Neural progenitor cell (in vitro differentiated cells): ENCODE measurements at regions not wholly inside any gene's neighbourhood (a gene's known extent, or its start where the extent isn't known, plus 50 kb on each side); places are given as distances from the start of the nearest gene placed in this dataset.
"Not testable (repeated sequence)": the region's sequence is repeated elsewhere in the genome, so short reads cannot be mapped to it uniquely, and the experiment has no call there.

Experiments
- DNase-seq: peaks from one replicate; pipeline ENCODE4 v3.0.0-alpha.2; 2016; ENCODE audit warnings: low spot score
- H2AFZ ChIP-seq: fragments of 200-600 bp; sonication (generic); replicated peaks from 2 replicates; pipeline ENCODE4 v1.6.1; 2016; ENCODE audit warnings: antibody characterized with exemption
- H3F3A ChIP-seq: fragments of 200-600 bp; sonication (generic); 2 replicates; pipeline ENCODE4 v1.6.1; 2016; ENCODE audit warnings: antibody characterized with exemption, low read depth
- H3K27ac ChIP-seq: fragments of 200-600 bp; sonication (generic); 2 replicates; pipeline ENCODE4 v1.5.1; 2016; ENCODE audit warnings: mild to moderate bottlenecking
- H3K27me3 ChIP-seq: fragments of 200-600 bp; sonication (generic); 2 replicates; pipeline ENCODE4 v1.6.1; 2016; ENCODE audit warnings: mild to moderate bottlenecking, moderate library complexity
- H3K36me3 ChIP-seq: fragments of 200-600 bp; sonication (generic); 2 replicates; pipeline ENCODE4 v1.5.1; 2016
- H3K4me1 ChIP-seq: fragments of 200-600 bp; sonication (generic); 2 replicates; pipeline ENCODE4 v1.6.1; 2016; ENCODE audit warnings: mixed run types
- H3K4me2 ChIP-seq: fragments of 200-600 bp; sonication (generic); 2 replicates; pipeline ENCODE4 v1.6.1; 2016
- H3K4me3 ChIP-seq: fragments of 200-600 bp; sonication (generic); 2 replicates; pipeline ENCODE4 v1.5.1; 2016
- H3K79me2 ChIP-seq: fragments of 200-600 bp; sonication (generic); 2 replicates; pipeline ENCODE4 v1.6.1; 2016; ENCODE audit warnings: low read depth
- H3K9ac ChIP-seq: fragments of 200-600 bp; sonication (generic); 2 replicates; pipeline ENCODE4 v1.6.1; 2016
- H3K9me3 ChIP-seq: fragments of 200-600 bp; sonication (generic); 2 replicates; pipeline ENCODE4 v1.5.1; 2016; ENCODE audit warnings: low read depth
- H4K20me1 ChIP-seq: fragments of 200-600 bp; sonication (generic); 2 replicates; pipeline ENCODE4 v1.6.1; 2016; ENCODE audit warnings: low read depth
- H3K27ac Mint-ChIP-seq: 3 replicates; pipeline ENCODE4 v1.8.0; 2021; ENCODE audit warnings: mixed read lengths
- H3K27me3 Mint-ChIP-seq: 2 replicates; pipeline ENCODE4 v1.8.0; 2022; ENCODE audit warnings: low read depth, mild to moderate bottlenecking, inconsistent platforms, moderate library complexity, mixed read lengths; ENCODE audit not compliant: insufficient read depth
- H3K36me3 Mint-ChIP-seq: 3 replicates; pipeline ENCODE4 v1.8.0; 2021; ENCODE audit warnings: mixed read lengths
- H3K4me1 Mint-ChIP-seq: 3 replicates; pipeline ENCODE4 v1.8.0; 2021; ENCODE audit warnings: mixed read lengths
- H3K4me3 Mint-ChIP-seq: 3 replicates; pipeline ENCODE4 v1.8.0; 2021; ENCODE audit warnings: mild to moderate bottlenecking, moderate library complexity, mixed read lengths
- H3K9me3 Mint-ChIP-seq: 3 replicates; pipeline ENCODE4 v1.8.0; 2020; ENCODE audit warnings: mixed read lengths

- H3K4me2 ChIP-seq, H3K9me3 ChIP-seq, H3K79me2 ChIP-seq, H3K4me1 Mint-ChIP-seq, H4K20me1 ChIP-seq, H3K4me3 ChIP-seq, H3K4me3 Mint-ChIP-seq, DNase-seq, H2AFZ ChIP-seq, H3K36me3 Mint-ChIP-seq, H3K9ac ChIP-seq, H3K4me1 ChIP-seq, H3K9me3 Mint-ChIP-seq, H3K27me3 ChIP-seq, H3F3A ChIP-seq, H3K27ac Mint-ChIP-seq, H3K27me3 Mint-ChIP-seq, H3K36me3 ChIP-seq, H3K27ac ChIP-seq: not testable (repeated sequence)
These were observed 61.1 kb downstream of the DEFB131A start for GRCh38 chr4:9505341-9505740.

GRCh38 chr4:9506672-9507071 is 62.5 kb downstream of the DEFB131A start:
- not testable (repeated sequence) for H3K36me3 ChIP-seq, H3K4me3 ChIP-seq, H3K36me3 Mint-ChIP-seq, H3K27me3 Mint-ChIP-seq, H3F3A ChIP-seq, H3K9me3 Mint-ChIP-seq, H3K27ac ChIP-seq, H2AFZ ChIP-seq, H3K4me2 ChIP-seq, H3K27ac Mint-ChIP-seq, H3K4me1 ChIP-seq, H3K9me3 ChIP-seq, H3K4me3 Mint-ChIP-seq, H4K20me1 ChIP-seq, H3K27me3 ChIP-seq, H3K9ac ChIP-seq, H3K4me1 Mint-ChIP-seq, H3K79me2 ChIP-seq, DNase-seq

- not testable (repeated sequence) for H3K27me3 ChIP-seq, H3K4me3 ChIP-seq, H3K9me3 ChIP-seq, H2AFZ ChIP-seq, H3K4me1 ChIP-seq, DNase-seq, H4K20me1 ChIP-seq, H3K36me3 ChIP-seq, H3K9ac ChIP-seq, H3K9me3 Mint-ChIP-seq, H3K4me3 Mint-ChIP-seq, H3K27me3 Mint-ChIP-seq, H3F3A ChIP-seq, H3K4me1 Mint-ChIP-seq, H3K27ac ChIP-seq, H3K27ac Mint-ChIP-seq, H3K36me3 Mint-ChIP-seq, H3K79me2 ChIP-seq, H3K4me2 ChIP-seq
These were observed 68.7 kb downstream of the DEFB131A start for GRCh38 chr4:9512941-9513340.

GRCh38 chr4:9519631-9520030 is 75.4 kb downstream of the DEFB131A start:
- H3K27me3 ChIP-seq, H3K27ac ChIP-seq, H3K27me3 Mint-ChIP-seq, H3K27ac Mint-ChIP-seq, H3K4me3 ChIP-seq, H3K36me3 Mint-ChIP-seq, H3K79me2 ChIP-seq, H3K4me2 ChIP-seq, H3K4me1 ChIP-seq, H3F3A ChIP-seq, H3K9me3 Mint-ChIP-seq, H3K36me3 ChIP-seq, DNase-seq, H3K4me3 Mint-ChIP-seq, H3K9ac ChIP-seq, H4K20me1 ChIP-seq, H3K4me1 Mint-ChIP-seq, H3K9me3 ChIP-seq, H2AFZ ChIP-seq: not testable (repeated sequence)

GRCh38 chr4:9522903-9523302 is 78.7 kb downstream of the DEFB131A start:
- H3K4me3 Mint-ChIP-seq, H3K4me3 ChIP-seq, H3K4me1 ChIP-seq, H3F3A ChIP-seq, H2AFZ ChIP-seq, H3K27me3 ChIP-seq, H3K9ac ChIP-seq, H4K20me1 ChIP-seq, H3K79me2 ChIP-seq, H3K27ac ChIP-seq, H3K9me3 ChIP-seq, DNase-seq, H3K36me3 ChIP-seq, H3K36me3 Mint-ChIP-seq, H3K9me3 Mint-ChIP-seq, H3K4me1 Mint-ChIP-seq, H3K4me2 ChIP-seq, H3K27me3 Mint-ChIP-seq, H3K27ac Mint-ChIP-seq: not testable (repeated sequence)

GRCh38 chr4:9524406-9524805 is 80.2 kb downstream of the DEFB131A start:
- H4K20me1 ChIP-seq, H3K36me3 ChIP-seq, H2AFZ ChIP-seq, DNase-seq, H3K9me3 ChIP-seq, H3K79me2 ChIP-seq, H3K4me3 Mint-ChIP-seq, H3K27me3 Mint-ChIP-seq, H3K4me3 ChIP-seq, H3K27ac Mint-ChIP-seq, H3K9ac ChIP-seq, H3K27me3 ChIP-seq, H3K4me1 Mint-ChIP-seq, H3K36me3 Mint-ChIP-seq, H3K4me1 ChIP-seq, H3K9me3 Mint-ChIP-seq, H3K4me2 ChIP-seq, H3K27ac ChIP-seq, H3F3A ChIP-seq: not testable (repeated sequence)
